Retinal pigment epithelial cell (primary cell): ENCODE measurements at regions not wholly inside any gene's neighbourhood (a gene's known extent, or its start where the extent isn't known, plus 50 kb on each side); places are given as distances from the start of the nearest gene placed in this dataset.

ENCODE experiments used
- DNase-seq: peaks from one replicate; pipeline ENCODE4 v3.0.0-alpha.2; 2010; ENCODE audit warnings: low read depth
- H3K4me3 ChIP-seq: 2 replicates; pipeline ENCODE4 v1.5.1; 2011; ENCODE audit warnings: mild to moderate bottlenecking, low read length, control low read depth, moderate library complexity
- CTCF ChIP-seq: conservative IDR thresholded peaks from 2 replicates; pipeline ENCODE4 v1.5.1; 2011; ENCODE audit warnings: low read depth, low read length, control low read depth, inconsistent platforms

GRCh38 chr11:69917529-69917928 is 98.3 kb upstream of the FGF3 start:
- no peak overlapping the region for H3K4me3 ChIP-seq
- no peak for TF ChIP-seq CTCF
- DNase-seq = no peak

GRCh38 chr11:69918231-69918937 is 99.2 kb upstream of the FGF3 start:
- no peak for TF ChIP-seq CTCF
- no peak for DNase-seq

DNA sequence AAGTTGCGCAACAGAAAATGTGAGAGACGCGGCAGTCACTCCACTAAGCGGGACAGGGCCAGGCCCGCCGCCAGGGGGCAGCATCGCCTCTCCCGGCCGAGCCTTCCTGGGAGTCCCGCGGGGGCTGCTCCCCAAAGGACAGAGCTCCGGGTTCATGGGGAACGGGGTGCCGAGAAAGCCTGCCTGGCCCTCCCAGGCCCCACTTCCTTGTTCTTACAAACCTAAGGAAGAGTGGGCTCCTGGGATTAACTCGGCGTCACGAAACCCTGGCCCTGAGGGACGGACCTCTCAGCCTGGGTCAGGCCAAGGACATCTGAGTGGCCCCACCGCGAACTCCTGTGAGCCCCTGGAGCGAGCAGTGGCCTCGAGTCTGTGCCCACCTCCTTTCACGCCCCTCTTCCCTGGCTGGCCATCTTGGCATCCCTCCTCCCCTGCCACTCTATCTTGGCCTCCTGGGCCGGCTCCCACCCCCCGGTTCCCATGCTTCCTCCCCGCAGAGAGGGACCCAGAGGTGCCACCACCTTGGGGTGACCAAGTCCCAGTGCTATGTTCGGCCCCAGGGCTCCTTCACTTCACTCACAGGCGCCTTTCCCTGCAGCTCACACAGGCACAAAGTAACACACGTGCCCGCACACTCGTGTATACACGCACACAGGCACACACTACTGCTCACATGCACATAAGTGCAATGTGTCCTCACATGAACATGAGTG is 99.9 kb upstream of the FGF3 start:
- no peak overlapping the region for H3K4me3 ChIP-seq
- no peak for DNase-seq
- TF ChIP-seq CTCF = peak; percentile 92

More at GRCh38 chr11:69918231-69918937, 99.2 kb upstream of the FGF3 start:
- H3K4me3 ChIP-seq = no peak overlapping the region

DNA sequence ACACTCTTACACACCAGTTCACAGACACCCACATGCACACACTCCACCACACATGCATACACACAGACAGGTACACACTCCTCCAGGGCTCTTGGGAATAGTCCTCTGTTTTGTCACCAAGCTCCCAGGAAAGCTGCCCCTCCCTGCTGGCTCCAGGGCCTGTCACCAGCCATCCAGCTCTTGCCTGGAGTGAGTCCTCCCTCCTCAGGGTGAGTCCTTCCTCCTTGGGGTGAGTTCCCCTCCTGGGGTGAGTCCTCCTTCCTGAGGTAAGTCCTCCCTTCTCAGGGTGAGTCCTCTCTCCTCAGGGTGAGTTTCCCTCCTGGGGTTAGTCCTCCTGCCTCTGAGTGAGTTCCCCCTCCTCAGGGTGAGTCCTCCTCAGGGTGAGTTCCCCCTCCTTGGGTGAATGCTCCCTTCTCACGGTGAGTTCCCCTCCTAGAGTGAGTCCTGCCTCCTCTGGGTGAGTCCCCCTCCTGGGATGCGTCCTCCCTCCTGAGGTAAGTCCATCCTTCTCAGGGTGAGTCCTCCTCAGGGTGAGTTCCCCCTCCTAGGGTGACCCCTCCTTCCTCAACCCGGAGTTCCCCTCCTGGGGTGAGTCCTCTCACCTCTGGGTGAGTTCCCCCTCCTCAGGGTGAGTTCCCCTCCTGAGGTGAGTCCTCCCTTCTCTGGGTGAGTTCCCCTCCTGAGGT is 100.6 kb upstream of the FGF3 start:
- no peak for DNase-seq
- H3K4me3 ChIP-seq = no peak overlapping the region
- no peak for TF ChIP-seq CTCF

- DNase-seq = no peak
- no peak for TF ChIP-seq CTCF
- H3K4me3 ChIP-seq = no peak overlapping the region
Observed at GRCh38 chr11:69920345-69921127, 101.3 kb upstream of the FGF3 start.

GRCh38 chr11:69921128-69922014 is 102.2 kb upstream of the FGF3 start:
- TF ChIP-seq CTCF = no peak
- no peak overlapping the region for H3K4me3 ChIP-seq
- no peak for DNase-seq
